GM12892 (cell line): ENCODE measurements at regions not wholly inside any gene's neighbourhood (a gene's known extent, or its start where the extent isn't known, plus 50 kb on each side); places are given as distances from the start of the nearest gene placed in this dataset.

ENCODE experiments used
- POLR2A ChIP-seq: IDR thresholded peaks from 2 replicates; pipeline ENCODE4 v1.6.1; 2011; ENCODE audit warnings: low read depth, low read length, control low read depth
- POLR2AphosphoS5 ChIP-seq: IDR thresholded peaks from 2 replicates; pipeline ENCODE4 v1.6.1; 2011; ENCODE audit warnings: low read depth, low read length, control low read depth
- TAF1 ChIP-seq: IDR thresholded peaks from 2 replicates; pipeline ENCODE4 v1.6.1; 2011; ENCODE audit warnings: low read depth, mild to moderate bottlenecking, control low read depth, low read length, borderline replicate concordance

- TF ChIP-seq TAF1 (no peak), POLR2A (no peak), POLR2AphosphoS5 (no peak)
Measured at GRCh38 chr12:42902001-42902400, 312.5 kb upstream of the PRICKLE1 start.
